Esophagus muscularis mucosa (tissue), 4 donors: ENCODE measurements at regions not wholly inside any gene's neighbourhood (a gene's known extent, or its start where the extent isn't known, plus 50 kb on each side); places are given as distances from the start of the nearest gene placed in this dataset.

Experiments
- EP300 ChIP-seq: sonication (generic); formaldehyde crosslinking; IDR thresholded peaks from one replicate; pipeline ENCODE4 v1.6.1; 2017; ENCODE audit warnings: antibody characterized with exemption
- POLR2A ChIP-seq: fragments of 450-650 bp; IDR thresholded peaks from one replicate; pipeline ENCODE4 v1.6.1; 2017; ENCODE audit warnings: antibody characterized with exemption, moderate library complexity, mild to moderate bottlenecking, low read depth
- TF ChIP-seq, protein P1 (sequence below), 3 experiments: fragments of 200-600 bp in 2 of 3; fragments of 450-650 bp in 1 of 3; sonication (generic) in 2 of 3; IDR thresholded peaks; one replicate each; pipeline ENCODE4 v1.5.1; 2017 to 2019; ENCODE audit warnings: antibody characterized with exemption in 3 of 3, mild to moderate bottlenecking in 2 of 3, moderate library complexity in 1 of 3

DNA sequence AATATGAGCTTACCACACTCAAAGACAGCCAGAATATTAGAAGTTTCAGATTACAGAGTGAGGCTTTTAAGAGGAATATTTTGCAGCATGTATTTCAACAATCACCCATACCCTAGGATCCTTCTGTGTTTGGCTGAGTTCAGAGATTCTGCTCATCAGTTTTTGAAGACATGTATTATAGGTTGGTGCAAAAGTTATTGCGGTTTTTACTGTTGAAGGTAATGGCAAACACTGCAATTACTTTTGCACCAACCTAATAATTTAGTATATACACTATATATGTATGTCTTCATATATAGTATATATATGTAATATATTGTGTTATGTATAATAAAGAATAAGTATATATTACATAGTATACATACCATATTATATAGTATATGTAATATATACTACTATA, 435.1 kb downstream of the IRS2 start:
- TF ChIP-seq, protein P1, sequence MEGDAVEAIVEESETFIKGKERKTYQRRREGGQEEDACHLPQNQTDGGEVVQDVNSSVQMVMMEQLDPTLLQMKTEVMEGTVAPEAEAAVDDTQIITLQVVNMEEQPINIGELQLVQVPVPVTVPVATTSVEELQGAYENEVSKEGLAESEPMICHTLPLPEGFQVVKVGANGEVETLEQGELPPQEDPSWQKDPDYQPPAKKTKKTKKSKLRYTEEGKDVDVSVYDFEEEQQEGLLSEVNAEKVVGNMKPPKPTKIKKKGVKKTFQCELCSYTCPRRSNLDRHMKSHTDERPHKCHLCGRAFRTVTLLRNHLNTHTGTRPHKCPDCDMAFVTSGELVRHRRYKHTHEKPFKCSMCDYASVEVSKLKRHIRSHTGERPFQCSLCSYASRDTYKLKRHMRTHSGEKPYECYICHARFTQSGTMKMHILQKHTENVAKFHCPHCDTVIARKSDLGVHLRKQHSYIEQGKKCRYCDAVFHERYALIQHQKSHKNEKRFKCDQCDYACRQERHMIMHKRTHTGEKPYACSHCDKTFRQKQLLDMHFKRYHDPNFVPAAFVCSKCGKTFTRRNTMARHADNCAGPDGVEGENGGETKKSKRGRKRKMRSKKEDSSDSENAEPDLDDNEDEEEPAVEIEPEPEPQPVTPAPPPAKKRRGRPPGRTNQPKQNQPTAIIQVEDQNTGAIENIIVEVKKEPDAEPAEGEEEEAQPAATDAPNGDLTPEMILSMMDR (IDR thresholded peaks at IDR 0.05): no peak
- TF ChIP-seq POLR2A (no peak), EP300 (no peak)
